Mesothelial cell of epicardium (in vitro differentiated cells): ENCODE measurements at regions not wholly inside any gene's neighbourhood (a gene's known extent, or its start where the extent isn't known, plus 50 kb on each side); places are given as distances from the start of the nearest gene placed in this dataset.
"Not testable (repeated sequence)": the region's sequence is repeated elsewhere in the genome, so short reads cannot be mapped to it uniquely, and the experiment has no call there.

Source experiments
- DNase-seq, 2 experiments: peaks; one replicate each; pipeline ENCODE4 v3.0.0; 2021; ENCODE audit warnings: low spot score in 2 of 2; ENCODE audit not compliant: unreplicated experiment in 2 of 2
- H3K27ac Mint-ChIP-seq: 2 replicates; pipeline ENCODE4 v1.8.0; 2021; ENCODE audit warnings: mixed read lengths
- H3K27me3 Mint-ChIP-seq: 2 replicates; pipeline ENCODE4 v1.8.0; 2021; ENCODE audit warnings: low read depth, mixed read lengths
- H3K36me3 Mint-ChIP-seq: 2 replicates; pipeline ENCODE4 v1.8.0; 2021; ENCODE audit warnings: mixed read lengths
- H3K4me1 Mint-ChIP-seq: 2 replicates; pipeline ENCODE4 v1.8.0; 2021; ENCODE audit warnings: mixed read lengths
- H3K4me3 Mint-ChIP-seq: 2 replicates; pipeline ENCODE4 v1.8.0; 2021; ENCODE audit warnings: mild to moderate bottlenecking, moderate library complexity, mixed read lengths
- H3K9me3 Mint-ChIP-seq: 2 replicates; pipeline ENCODE4 v1.8.0; 2021; ENCODE audit warnings: mixed read lengths
- TF ChIP-seq, protein P1 (sequence below): fragments of 200-600 bp; sonication (generic); IDR thresholded peaks from one replicate; pipeline ENCODE4 v1.5.0; 2021; ENCODE audit warnings: antibody characterized with exemption; ENCODE audit not compliant: unreplicated experiment

DNA sequence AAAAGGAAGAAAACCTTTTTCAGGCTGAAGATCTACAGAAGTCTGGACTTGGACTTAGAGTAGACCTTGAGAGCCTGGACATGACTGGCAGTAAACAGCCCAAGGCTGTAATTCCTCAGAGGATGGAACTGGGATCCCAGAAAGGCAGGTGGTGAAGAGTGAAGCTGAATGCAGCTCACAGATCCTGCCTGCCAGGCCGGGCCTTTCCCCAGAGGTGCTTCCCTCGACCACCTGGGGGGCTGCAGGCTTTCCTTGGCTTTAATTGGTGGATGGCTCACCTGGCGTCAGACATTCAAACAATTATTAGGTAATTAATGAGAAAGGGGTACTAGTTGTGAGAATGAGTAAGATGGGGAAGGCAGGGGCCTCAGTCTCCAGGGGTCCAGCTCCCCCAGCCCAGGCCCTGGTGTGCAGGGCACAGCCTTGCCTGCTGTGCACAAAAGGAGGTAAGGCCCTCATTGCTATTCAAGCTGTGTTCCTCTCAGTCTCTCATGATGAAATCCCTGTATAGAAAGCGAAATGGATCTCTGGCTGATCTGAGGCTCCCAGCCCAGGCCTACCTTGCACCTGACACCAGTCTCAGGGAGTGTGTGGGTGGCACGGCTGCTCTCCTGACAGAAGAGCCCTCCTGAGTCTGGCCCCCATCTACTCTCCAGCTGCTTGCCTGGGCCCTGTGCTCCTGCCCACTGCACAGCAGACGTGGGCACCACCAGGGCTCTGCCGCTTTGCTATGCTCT, 63.0 kb upstream of the TCL1A start:
- no peak overlapping the region for H3K27ac Mint-ChIP-seq
- no peak for DNase-seq
- no peaks in the 10 kb centered on the region for H3K36me3 Mint-ChIP-seq
- no peaks in the 10 kb centered on the region for H3K9me3 Mint-ChIP-seq
- peaks cover 43% of the 10 kb centered on the region for H3K27me3 Mint-ChIP-seq
- TF ChIP-seq, protein P1, sequence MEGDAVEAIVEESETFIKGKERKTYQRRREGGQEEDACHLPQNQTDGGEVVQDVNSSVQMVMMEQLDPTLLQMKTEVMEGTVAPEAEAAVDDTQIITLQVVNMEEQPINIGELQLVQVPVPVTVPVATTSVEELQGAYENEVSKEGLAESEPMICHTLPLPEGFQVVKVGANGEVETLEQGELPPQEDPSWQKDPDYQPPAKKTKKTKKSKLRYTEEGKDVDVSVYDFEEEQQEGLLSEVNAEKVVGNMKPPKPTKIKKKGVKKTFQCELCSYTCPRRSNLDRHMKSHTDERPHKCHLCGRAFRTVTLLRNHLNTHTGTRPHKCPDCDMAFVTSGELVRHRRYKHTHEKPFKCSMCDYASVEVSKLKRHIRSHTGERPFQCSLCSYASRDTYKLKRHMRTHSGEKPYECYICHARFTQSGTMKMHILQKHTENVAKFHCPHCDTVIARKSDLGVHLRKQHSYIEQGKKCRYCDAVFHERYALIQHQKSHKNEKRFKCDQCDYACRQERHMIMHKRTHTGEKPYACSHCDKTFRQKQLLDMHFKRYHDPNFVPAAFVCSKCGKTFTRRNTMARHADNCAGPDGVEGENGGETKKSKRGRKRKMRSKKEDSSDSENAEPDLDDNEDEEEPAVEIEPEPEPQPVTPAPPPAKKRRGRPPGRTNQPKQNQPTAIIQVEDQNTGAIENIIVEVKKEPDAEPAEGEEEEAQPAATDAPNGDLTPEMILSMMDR, result no peak
- no peak overlapping the region for H3K4me3 Mint-ChIP-seq
- H3K4me1 Mint-ChIP-seq, result no peaks in the 10 kb centered on the region

DNA sequence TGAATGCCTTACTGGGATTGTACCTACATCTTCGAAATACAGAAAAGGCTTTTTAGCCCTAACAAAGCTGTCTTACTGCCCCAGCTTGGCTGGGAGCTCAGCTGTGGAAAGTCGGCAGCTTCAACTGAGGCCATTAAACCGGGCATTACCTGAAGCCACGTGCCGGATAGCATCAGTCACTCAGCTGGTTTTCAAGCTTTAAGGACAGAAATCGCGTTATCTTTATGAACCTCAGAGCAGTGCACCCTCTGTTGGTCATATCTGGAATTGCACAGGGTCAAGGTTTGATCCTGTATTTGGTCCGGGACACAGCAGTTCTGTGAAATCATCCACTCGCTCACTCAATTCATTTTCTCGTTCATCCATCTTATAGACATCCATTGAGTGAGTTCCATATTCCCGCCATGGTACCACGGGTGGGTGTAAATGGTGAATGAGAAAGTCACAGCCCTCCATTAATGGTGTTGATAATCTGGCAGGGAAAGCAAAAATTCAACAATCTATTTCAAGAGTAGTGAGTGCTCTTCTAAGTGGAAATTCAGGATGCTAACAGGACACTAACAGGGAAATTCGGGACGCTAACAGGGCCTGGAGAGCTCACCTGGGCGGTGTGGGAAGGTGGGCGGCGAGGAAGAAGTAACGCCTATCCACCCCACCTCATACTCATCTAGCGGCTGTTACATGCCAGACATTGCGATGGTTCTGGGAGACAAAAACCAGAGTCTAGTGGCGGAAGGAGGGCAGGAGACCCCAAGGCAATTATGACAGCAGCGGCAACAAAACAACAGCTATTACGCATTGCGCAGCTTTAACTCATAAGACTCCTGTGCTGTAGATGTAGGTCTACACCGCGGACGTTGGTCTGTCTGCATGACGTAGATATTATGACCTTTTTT, 60.6 kb upstream of the TCL1A start:
- H3K36me3 Mint-ChIP-seq, result no peaks in the 10 kb centered on the region
- TF ChIP-seq, protein P1, result peak; percentile 98
- DNase-seq, result peak in 1 of 2 experiments; percentile 66
- peaks cover 46% of the 10 kb centered on the region for H3K27me3 Mint-ChIP-seq
- no peak overlapping the region for H3K27ac Mint-ChIP-seq
- H3K4me1 Mint-ChIP-seq, result no peaks in the 10 kb centered on the region
- H3K4me3 Mint-ChIP-seq, result no peak overlapping the region
- H3K9me3 Mint-ChIP-seq, result peaks cover 4% of the 10 kb centered on the region

DNA sequence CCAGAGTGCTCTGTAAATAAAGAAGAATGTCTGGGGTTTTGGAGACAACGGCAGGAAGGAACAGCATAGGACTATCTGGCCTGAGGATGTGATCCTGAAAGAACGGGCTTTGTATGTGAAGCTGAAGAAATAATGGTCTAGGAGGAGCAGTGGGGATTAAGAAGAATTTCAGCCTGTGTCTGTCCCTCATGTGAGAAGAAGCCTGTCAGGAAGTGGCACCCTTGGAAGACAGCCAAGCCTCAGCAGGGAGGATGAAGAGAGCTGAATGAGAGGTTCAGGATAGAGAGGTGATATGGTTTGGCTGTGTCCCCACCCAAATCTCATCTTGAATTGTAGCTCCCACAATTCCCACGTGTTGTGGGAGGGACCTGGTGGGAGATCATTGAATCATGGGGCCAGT, 56.9 kb upstream of the TCL1A start:
- H3K27ac Mint-ChIP-seq, result no peak overlapping the region
- H3K27me3 Mint-ChIP-seq, result peaks cover 65% of the 10 kb centered on the region
- no peak for DNase-seq
- peaks cover 4% of the 10 kb centered on the region for H3K9me3 Mint-ChIP-seq
- no peaks in the 10 kb centered on the region for H3K4me1 Mint-ChIP-seq
- H3K4me3 Mint-ChIP-seq, result no peak overlapping the region
- no peaks in the 10 kb centered on the region for H3K36me3 Mint-ChIP-seq
- TF ChIP-seq, protein P1, result no peak

DNA sequence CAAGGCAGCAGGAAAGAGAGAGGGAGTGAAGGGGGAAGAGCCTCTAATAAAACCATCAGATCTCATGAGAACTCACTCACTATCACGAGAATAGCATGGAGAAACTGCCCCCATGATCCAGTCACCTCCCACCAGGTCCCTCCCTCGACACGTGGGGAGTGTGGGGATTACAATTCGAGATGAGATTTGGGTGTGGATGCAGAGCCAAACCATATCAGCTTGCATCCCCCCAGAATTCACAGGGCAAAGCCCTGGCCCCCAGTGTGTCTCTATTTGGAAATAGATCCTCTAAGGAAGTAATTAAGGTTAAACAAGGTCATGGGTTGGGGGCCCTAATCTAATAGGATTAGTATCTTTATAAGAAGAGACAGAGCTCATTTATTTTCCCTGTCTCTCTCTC, 56.1 kb upstream of the TCL1A start:
- Mint-ChIP-seq H3K36me3 (no peaks in the 10 kb centered on the region), H3K4me3 (no peak overlapping the region), H3K27ac (no peak overlapping the region), H3K9me3 (peaks cover 4% of the 10 kb centered on the region), H3K27me3 (peaks cover 62% of the 10 kb centered on the region), H3K4me1 (peaks cover under 1% of the 10 kb centered on the region)
- TF ChIP-seq, protein P1, result no peak
- no peak for DNase-seq

DNA sequence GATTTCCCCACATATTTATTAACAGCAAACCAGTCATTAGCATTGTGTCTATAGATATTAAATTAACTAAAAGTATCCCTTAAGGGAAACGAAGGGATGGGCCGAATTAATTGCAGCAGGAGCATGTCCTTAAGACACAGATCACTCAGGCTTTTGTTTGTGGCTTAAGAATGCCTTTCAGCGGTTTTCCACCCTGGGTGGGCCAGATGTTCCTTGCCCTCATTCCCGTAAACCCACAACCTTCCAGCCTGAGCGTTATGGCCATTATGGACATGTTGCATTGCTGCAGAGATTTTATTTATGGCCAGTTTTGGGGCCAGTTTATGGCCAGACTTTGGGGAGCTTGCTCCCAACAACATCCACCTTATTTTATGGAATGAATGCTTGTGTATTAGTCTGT, 55.5 kb upstream of the TCL1A start:
- H3K36me3 Mint-ChIP-seq, H3K9me3 Mint-ChIP-seq, H3K27ac Mint-ChIP-seq: not testable (repeated sequence)

DNA sequence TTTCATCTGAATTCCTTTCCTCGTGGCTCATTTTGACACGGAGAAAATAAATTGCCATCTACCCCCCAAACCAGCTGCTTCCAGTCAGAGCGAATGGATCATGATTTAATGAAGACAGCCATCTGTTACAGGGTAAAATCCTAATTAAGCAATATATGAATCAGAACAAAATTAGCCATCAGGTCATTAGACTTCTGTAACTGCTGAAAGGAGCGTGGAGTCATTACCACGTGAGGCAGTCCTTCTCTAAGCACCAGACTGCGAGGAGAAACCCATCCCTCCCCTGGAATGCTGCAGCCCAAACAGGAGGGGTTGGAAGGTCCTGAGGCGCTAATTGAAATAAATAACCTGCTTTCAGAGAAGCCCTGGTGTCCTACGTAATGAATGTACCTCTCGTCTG, 51.1 kb upstream of the TCL1A start:
- DNase-seq, result no peak
- H3K36me3 Mint-ChIP-seq, result no peaks in the 10 kb centered on the region
- H3K9me3 Mint-ChIP-seq, result no peaks in the 10 kb centered on the region
- no peak overlapping the region for H3K4me3 Mint-ChIP-seq
- TF ChIP-seq, protein P1, result no peak
- peaks cover 7% of the 10 kb centered on the region for H3K4me1 Mint-ChIP-seq
- H3K27ac Mint-ChIP-seq, result no peak overlapping the region
- peaks cover 50% of the 10 kb centered on the region for H3K27me3 Mint-ChIP-seq

More for the DNA sequence above, 55.5 kb upstream of the TCL1A start:
- DNase-seq, H3K4me1 Mint-ChIP-seq, H3K4me3 Mint-ChIP-seq: not testable (repeated sequence)
- H3K27me3 Mint-ChIP-seq, result peaks cover 58% of the 10 kb centered on the region
